ENCODE measurements at regions not wholly inside any gene's neighbourhood (a gene's known extent, or its start where the extent isn't known, plus 50 kb on each side); places are given as distances from the start of the nearest gene placed in this dataset.

- H3K9me3 ChIP-seq (ENCODE audit: low read depth, low read length), result no peaks in the 10 kb centered on the region
- H3K27ac ChIP-seq (ENCODE audit: low read depth, low read length), result no peak overlapping the region
- DNase-seq (ENCODE audit: insufficient read length, low spot score, missing footprints), result no peak
- no peak for TF ChIP-seq CTCF (IDR thresholded peaks at IDR 0.05; ENCODE audit: extremely low read depth, low read depth, low read length)
- no peak overlapping the region for H3K4me2 ChIP-seq (ENCODE audit: insufficient read depth, low read length)
- no peaks in the 10 kb centered on the region for H4K20me1 ChIP-seq (ENCODE audit: insufficient read depth, low read length)
- no peaks in the 10 kb centered on the region for H3K79me2 ChIP-seq (ENCODE audit: insufficient read depth, low read length)
- no peak overlapping the region for H3K4me3 ChIP-seq (ENCODE audit: insufficient read depth, low read length)
- no peaks in the 10 kb centered on the region for H3K4me1 ChIP-seq (ENCODE audit: insufficient read depth, low read length)
- H3K27me3 ChIP-seq (ENCODE audit: insufficient read depth, low read length), result no peaks in the 10 kb centered on the region
- no peak overlapping the region for H2AFZ ChIP-seq (ENCODE audit: low read length)
- no peaks in the 10 kb centered on the region for H3K36me3 ChIP-seq (ENCODE audit: insufficient read depth, low read length)
Measured at GRCh38 chr7:81120803-81121202, 202.0 kb upstream of the SEMA3C start.

GRCh38 chr7:81120111-81120510, 201.3 kb upstream of the SEMA3C start:
- Histone ChIP-seq H3K4me2 (ENCODE audit: insufficient read depth, low read length) (no peak overlapping the region), H3K36me3 (ENCODE audit: insufficient read depth, low read length) (no peaks in the 10 kb centered on the region), H3K27me3 (ENCODE audit: insufficient read depth, low read length) (no peaks in the 10 kb centered on the region), H3K4me3 (ENCODE audit: insufficient read depth, low read length) (no peak overlapping the region), H4K20me1 (ENCODE audit: insufficient read depth, low read length) (no peaks in the 10 kb centered on the region), H2AFZ (ENCODE audit: low read length) (no peak overlapping the region), H3K79me2 (ENCODE audit: insufficient read depth, low read length) (no peaks in the 10 kb centered on the region), H3K4me1 (ENCODE audit: insufficient read depth, low read length) (no peaks in the 10 kb centered on the region), H3K27ac (ENCODE audit: low read depth, low read length) (no peak overlapping the region), H3K9me3 (ENCODE audit: low read depth, low read length) (no peaks in the 10 kb centered on the region)
- DNase-seq (ENCODE audit: insufficient read length, low spot score, missing footprints), result no peak
- no peak for TF ChIP-seq CTCF (IDR thresholded peaks at IDR 0.05; ENCODE audit: extremely low read depth, low read depth, low read length)

- no peaks in the 10 kb centered on the region for H3K27me3 ChIP-seq (ENCODE audit: insufficient read depth, low read length)
- no peak overlapping the region for H3K4me3 ChIP-seq (ENCODE audit: insufficient read depth, low read length)
- no peak overlapping the region for H2AFZ ChIP-seq (ENCODE audit: low read length)
- DNase-seq (ENCODE audit: insufficient read length, low spot score, missing footprints), result no peak
- no peak for TF ChIP-seq CTCF (IDR thresholded peaks at IDR 0.05; ENCODE audit: extremely low read depth, low read depth, low read length)
- no peak overlapping the region for H3K4me2 ChIP-seq (ENCODE audit: insufficient read depth, low read length)
- H3K79me2 ChIP-seq (ENCODE audit: insufficient read depth, low read length), result no peaks in the 10 kb centered on the region
- no peaks in the 10 kb centered on the region for H3K9me3 ChIP-seq (ENCODE audit: low read depth, low read length)
- H3K36me3 ChIP-seq (ENCODE audit: insufficient read depth, low read length), result no peaks in the 10 kb centered on the region
- H3K4me1 ChIP-seq (ENCODE audit: insufficient read depth, low read length), result peaks cover 8% of the 10 kb centered on the region
- no peak overlapping the region for H3K27ac ChIP-seq (ENCODE audit: low read depth, low read length)
- no peaks in the 10 kb centered on the region for H4K20me1 ChIP-seq (ENCODE audit: insufficient read depth, low read length)
Measured at GRCh38 chr7:81114633-81115032, 195.8 kb upstream of the SEMA3C start.

GRCh38 chr7:81112731-81113130, 193.9 kb upstream of the SEMA3C start:
- H3K36me3 ChIP-seq (ENCODE audit: insufficient read depth, low read length), result no peaks in the 10 kb centered on the region
- H3K4me2 ChIP-seq (ENCODE audit: insufficient read depth, low read length), result no peak overlapping the region
- no peaks in the 10 kb centered on the region for H4K20me1 ChIP-seq (ENCODE audit: insufficient read depth, low read length)
- H3K27ac ChIP-seq (ENCODE audit: low read depth, low read length), result no peak overlapping the region
- H3K4me1 ChIP-seq (ENCODE audit: insufficient read depth, low read length), result peaks cover 8% of the 10 kb centered on the region
- no peak overlapping the region for H3K4me3 ChIP-seq (ENCODE audit: insufficient read depth, low read length)
- no peaks in the 10 kb centered on the region for H3K27me3 ChIP-seq (ENCODE audit: insufficient read depth, low read length)
- no peak for DNase-seq (ENCODE audit: insufficient read length, low spot score, missing footprints)
- no peaks in the 10 kb centered on the region for H3K9me3 ChIP-seq (ENCODE audit: low read depth, low read length)
- H3K79me2 ChIP-seq (ENCODE audit: insufficient read depth, low read length), result no peaks in the 10 kb centered on the region
- H2AFZ ChIP-seq (ENCODE audit: low read length), result no peak overlapping the region
- TF ChIP-seq CTCF (IDR thresholded peaks at IDR 0.05; ENCODE audit: extremely low read depth, low read depth, low read length), result no peak
